B cell (primary cell): ENCODE measurements at regions not wholly inside any gene's neighbourhood (a gene's known extent, or its start where the extent isn't known, plus 50 kb on each side); places are given as distances from the start of the nearest gene placed in this dataset.

Source experiments
- ATAC-seq: fragments of 200-7000 bp; cut with Tn5 transposase; one replicate; pipeline ENCODE4 v1.10.0; 2021; ENCODE audit warnings: low read depth, mild to moderate bottlenecking, moderate number of reproducible peaks, moderate library complexity
- CTCF ChIA-PET: fragments of 350-600 bp; sonication (Branson Sonifier 250); formaldehyde crosslinking; loops from one replicate; lab custom pipeline; 2021; ENCODE audit warnings: antibody characterized with exemption, inconsistent platforms; lab: Charles Lee
- POLR2A ChIA-PET: fragments of 350-600 bp; sonication (Branson Sonifier 250); formaldehyde crosslinking; loops from one replicate; lab custom pipeline; 2021; ENCODE audit warnings: antibody characterized with exemption; lab: Charles Lee
- DNase-seq: peaks from one replicate; pipeline ENCODE4 v3.0.0; 2013
- H2AFZ ChIP-seq: 2 replicates; pipeline ENCODE4 v1.6.1; 2012; ENCODE audit warnings: mild to moderate bottlenecking, low read depth, low read length; ENCODE audit not compliant: insufficient read depth, poor library complexity, severe bottlenecking
- H3K27ac ChIP-seq, 2 donors: 1 replicate in 1 of 2; 2 replicates in 1 of 2; pipeline ENCODE4 v1.5.1; 2012 to 2013; ENCODE audit warnings: low read length in 2 of 2, mild to moderate bottlenecking in 2 of 2, moderate library complexity in 1 of 2
- H3K27me3 ChIP-seq, 4 experiments: fragments of 200-600 bp in 1 of 4; sonication (generic) in 1 of 4; replicated peaks in 1 of 4; 1 replicate in 2 of 4; 2 replicates in 2 of 4; pipeline versions ENCODE4 v1.6.1 to v1.7.0; 2013 to 2016; ENCODE audit warnings: low read length in 3 of 4, mild to moderate bottlenecking in 2 of 4, mixed read lengths in 1 of 4, moderate library complexity in 1 of 4; ENCODE audit not compliant: insufficient read depth in 4 of 4, control insufficient read depth in 3 of 4; ENCODE audit errors: control extremely low read depth in 1 of 4
- H3K36me3 ChIP-seq, 2 experiments: replicated peaks in 1 of 2; 1 replicate in 1 of 2; 2 replicates in 1 of 2; pipeline versions ENCODE4 v1.6.1 to v1.7.1; 2013; ENCODE audit warnings: low read length in 1 of 2; ENCODE audit not compliant: insufficient read depth in 2 of 2, control insufficient read depth in 1 of 2; ENCODE audit errors: control extremely low read depth in 1 of 2, extremely low read depth in 1 of 2
- H3K4me1 ChIP-seq, 2 donors: fragments of 200-600 bp in 1 of 2; sonication (generic) in 1 of 2; 1 replicate in 1 of 2; 2 replicates in 1 of 2; pipeline versions ENCODE4 v1.5.1 to v1.6.1; 2013 to 2017; ENCODE audit warnings: low read length in 2 of 2; ENCODE audit not compliant: control insufficient read depth in 2 of 2, insufficient read depth in 2 of 2
- H3K4me2 ChIP-seq: replicated peaks from 2 replicates; pipeline ENCODE3; 2012; ENCODE audit warnings: mild to moderate bottlenecking, low read depth, low read length; ENCODE audit not compliant: poor library complexity, severe bottlenecking
- H3K4me3 ChIP-seq, 5 experiments: fragments of 200-600 bp in 1 of 5; sonication (generic) in 1 of 5; 1 replicate in 3 of 5; 2 replicates in 2 of 5; pipeline versions ENCODE4 v1.5.1 to v1.7.0; 2011 to 2016; ENCODE audit warnings: low read length in 4 of 5, mild to moderate bottlenecking in 4 of 5, low read depth in 2 of 5, control low read depth in 1 of 5, moderate library complexity in 1 of 5; ENCODE audit not compliant: insufficient read depth in 1 of 5; ENCODE audit errors: control extremely low read depth in 1 of 5, extremely low read depth in 1 of 5
- H3K79me2 ChIP-seq: fragments of 200-600 bp; sonication (generic); one replicate; pipeline ENCODE4 v1.6.0; 2016; ENCODE audit warnings: low read length; ENCODE audit not compliant: control insufficient read depth, insufficient read depth
- H3K9ac ChIP-seq: fragments of 200-600 bp; sonication (generic); 2 replicates; pipeline ENCODE4 v1.6.1; 2017; ENCODE audit warnings: mild to moderate bottlenecking, low read length, moderate library complexity
- H3K9me3 ChIP-seq, 3 donors: one replicate each; pipeline versions ENCODE4 v1.6.1 to v1.7.1; 2013; ENCODE audit warnings: low read length in 2 of 3; ENCODE audit not compliant: control insufficient read depth in 2 of 3, insufficient read depth in 1 of 3; ENCODE audit errors: control extremely low read depth in 1 of 3
- H4K20me1 ChIP-seq: 2 replicates; pipeline ENCODE4 v1.6.0; 2012; ENCODE audit warnings: mild to moderate bottlenecking, low read length; ENCODE audit not compliant: insufficient read depth, control insufficient read depth, poor library complexity, severe bottlenecking
- H3K27ac Mint-ChIP-seq: one replicate; pipeline ENCODE4 v1.8.0; 2021; ENCODE audit warnings: mixed read lengths
- H3K27me3 Mint-ChIP-seq: one replicate; pipeline ENCODE4 v1.8.0; 2021; ENCODE audit warnings: mixed read lengths
- H3K4me1 Mint-ChIP-seq: one replicate; pipeline ENCODE4 v1.8.0; 2021; ENCODE audit warnings: mixed read lengths
- H3K4me3 Mint-ChIP-seq: one replicate; pipeline ENCODE4 v1.8.0; 2021; ENCODE audit warnings: mixed read lengths
- H3K9me3 Mint-ChIP-seq: one replicate; pipeline ENCODE4 v1.8.0; 2022; ENCODE audit warnings: mixed read lengths; ENCODE audit not compliant: insufficient read depth
- EZH2 ChIP-seq: IDR thresholded peaks from 2 replicates; pipeline ENCODE4 v1.6.1; 2012; ENCODE audit warnings: borderline replicate concordance, low read depth, mild to moderate bottlenecking, moderate library complexity, low read length; ENCODE audit not compliant: insufficient read depth, poor library complexity, severe bottlenecking
- WGBS: methylation state at CpG from one replicate; pipeline ENCODE4 v1.1.5; 2013; ENCODE audit warnings: missing lambda C conversion rate; ENCODE audit not compliant: insufficient coverage; 5-methylcytosine and 5-hydroxymethylcytosine counted together
- intact Hi-C: fragments of 100-400 bp; cut with micrococcal nuclease; formaldehyde crosslinking; loops from one replicate; pipeline ENCODE4 v1.10.0; 2022
- TF ChIP-seq, protein P1 (sequence below): fragments of 200-600 bp; IDR thresholded peaks from one replicate; pipeline ENCODE4 v1.8.0; 2022; ENCODE audit warnings: antibody characterized with exemption, mild to moderate bottlenecking

DNA sequence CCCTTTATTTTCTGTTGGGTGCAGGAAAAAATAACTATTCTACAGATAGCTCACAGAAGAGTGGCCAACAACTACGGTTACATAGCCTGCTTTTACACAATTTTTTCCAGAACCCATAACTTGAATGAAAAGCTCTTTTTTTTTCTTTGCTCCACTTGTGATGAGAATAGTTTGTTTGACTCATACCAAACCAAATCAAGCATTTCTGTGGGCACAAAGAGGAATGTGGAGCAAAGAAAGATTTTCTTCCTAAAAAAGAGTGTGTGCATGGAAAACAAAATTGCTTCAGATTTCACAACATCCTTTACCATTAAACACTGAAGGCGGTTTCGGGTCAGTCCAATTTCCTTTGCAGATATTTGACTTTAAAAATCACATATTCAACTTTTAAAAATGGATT lies 54.8 kb upstream of the RAB11FIP2 start:
- ATAC-seq (no peak), DNase-seq (no peak)
- Histone ChIP-seq H3K36me3 (no peaks in the 10 kb centered on the region), H3K4me3 (no peak overlapping the region), H4K20me1 (no peaks in the 10 kb centered on the region), H3K9ac (no peak overlapping the region), H3K79me2 (no peaks in the 10 kb centered on the region), H3K4me1 (no peaks in the 10 kb centered on the region), H3K27me3 (no peaks in the 10 kb centered on the region), H3K9me3 (no peaks in the 10 kb centered on the region), H2AFZ (no peak overlapping the region), H3K4me2 (no peak overlapping the region), H3K27ac (no peak overlapping the region)
- Mint-ChIP-seq H3K4me3 (no peak overlapping the region), H3K4me1 (no peaks in the 10 kb centered on the region), H3K27ac (no peak overlapping the region), H3K9me3 (no peaks in the 10 kb centered on the region), H3K27me3 (peaks cover 12% of the 10 kb centered on the region)
- no peak for TF ChIP-seq EZH2
- TF ChIP-seq, protein P1, sequence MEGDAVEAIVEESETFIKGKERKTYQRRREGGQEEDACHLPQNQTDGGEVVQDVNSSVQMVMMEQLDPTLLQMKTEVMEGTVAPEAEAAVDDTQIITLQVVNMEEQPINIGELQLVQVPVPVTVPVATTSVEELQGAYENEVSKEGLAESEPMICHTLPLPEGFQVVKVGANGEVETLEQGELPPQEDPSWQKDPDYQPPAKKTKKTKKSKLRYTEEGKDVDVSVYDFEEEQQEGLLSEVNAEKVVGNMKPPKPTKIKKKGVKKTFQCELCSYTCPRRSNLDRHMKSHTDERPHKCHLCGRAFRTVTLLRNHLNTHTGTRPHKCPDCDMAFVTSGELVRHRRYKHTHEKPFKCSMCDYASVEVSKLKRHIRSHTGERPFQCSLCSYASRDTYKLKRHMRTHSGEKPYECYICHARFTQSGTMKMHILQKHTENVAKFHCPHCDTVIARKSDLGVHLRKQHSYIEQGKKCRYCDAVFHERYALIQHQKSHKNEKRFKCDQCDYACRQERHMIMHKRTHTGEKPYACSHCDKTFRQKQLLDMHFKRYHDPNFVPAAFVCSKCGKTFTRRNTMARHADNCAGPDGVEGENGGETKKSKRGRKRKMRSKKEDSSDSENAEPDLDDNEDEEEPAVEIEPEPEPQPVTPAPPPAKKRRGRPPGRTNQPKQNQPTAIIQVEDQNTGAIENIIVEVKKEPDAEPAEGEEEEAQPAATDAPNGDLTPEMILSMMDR = no peak
- POLR2A ChIA-PET = no interaction called here
- CTCF ChIA-PET = no interaction called here
- intact Hi-C loops = no loop called here
- 100% methylated on average over 1 of the region's 3 CpGs for WGBS
